H9 (cell line): ENCODE measurements at regions not wholly inside any gene's neighbourhood (a gene's known extent, or its start where the extent isn't known, plus 50 kb on each side); places are given as distances from the start of the nearest gene placed in this dataset.

Experiments
- DNase-seq: peaks from one replicate; pipeline ENCODE4 v3.0.0-alpha.2; 2017
- H2AFZ ChIP-seq: one replicate; pipeline ENCODE4 v1.6.1; 2013; ENCODE audit warnings: mild to moderate bottlenecking, low read length, control low read depth, moderate library complexity
- H2AK5ac ChIP-seq: 2 replicates; pipeline ENCODE4 v1.6.1; 2013; ENCODE audit warnings: low read length, control low read depth, mixed read lengths; ENCODE audit not compliant: insufficient read length
- H2BK120ac ChIP-seq: one replicate; pipeline ENCODE4 v1.6.1; 2013; ENCODE audit warnings: low read depth, mild to moderate bottlenecking, low read length, control low read depth, inconsistent platforms; ENCODE audit not compliant: poor library complexity, severe bottlenecking
- H2BK12ac ChIP-seq: 2 replicates; pipeline ENCODE4 v1.6.1; 2013; ENCODE audit warnings: low read length, control low read depth, mixed read lengths, low read depth; ENCODE audit not compliant: insufficient read length
- H2BK15ac ChIP-seq: 2 replicates; pipeline ENCODE4 v1.6.1; 2013; ENCODE audit warnings: low read depth, low read length, control low read depth
- H2BK20ac ChIP-seq: one replicate; pipeline ENCODE4 v1.6.1; 2013; ENCODE audit warnings: low read depth, mild to moderate bottlenecking, low read length, control low read depth, inconsistent platforms; ENCODE audit not compliant: poor library complexity, severe bottlenecking
- H2BK5ac ChIP-seq: 2 replicates; pipeline ENCODE4 v1.6.1; 2013; ENCODE audit warnings: low read length, control low read depth, mixed read lengths; ENCODE audit not compliant: insufficient read length
- H3K14ac ChIP-seq: 2 replicates; pipeline ENCODE4 v1.6.1; 2013; ENCODE audit warnings: low read length, control low read depth; ENCODE audit not compliant: insufficient read depth
- H3K18ac ChIP-seq: 2 replicates; pipeline ENCODE4 v1.6.1; 2013; ENCODE audit warnings: low read depth, mild to moderate bottlenecking, mixed read lengths, low read length, control low read depth; ENCODE audit not compliant: insufficient read length
- H3K23ac ChIP-seq: 2 replicates; pipeline ENCODE4 v1.6.1; 2013; ENCODE audit warnings: low read length, control low read depth, mixed read lengths, low read depth; ENCODE audit not compliant: insufficient read length
- H3K23me2 ChIP-seq: 2 replicates; pipeline ENCODE4 v1.6.1; 2013; ENCODE audit warnings: low read depth, mild to moderate bottlenecking, mixed read lengths, low read length, control low read depth; ENCODE audit not compliant: insufficient read length, poor library complexity, severe bottlenecking
- H3K27ac ChIP-seq: 2 replicates; pipeline ENCODE4 v1.5.1; 2013; ENCODE audit warnings: low read length, control low read depth, mixed read lengths, low read depth; ENCODE audit not compliant: insufficient read length
- H3K27me3 ChIP-seq: 2 replicates; pipeline ENCODE4 v1.6.1; 2013; ENCODE audit warnings: low read length, control low read depth, inconsistent platforms; ENCODE audit not compliant: insufficient read depth
- H3K4ac ChIP-seq: 2 replicates; pipeline ENCODE4 v1.6.1; 2013; ENCODE audit warnings: low read depth, mild to moderate bottlenecking, control low read depth, inconsistent platforms, low read length, moderate library complexity
- H3K4me1 ChIP-seq: 2 replicates; pipeline ENCODE4 v1.6.1; 2013; ENCODE audit warnings: low read length, control low read depth, inconsistent platforms; ENCODE audit not compliant: insufficient read depth
- H3K4me2 ChIP-seq: 2 replicates; pipeline ENCODE4 v1.6.1; 2013; ENCODE audit warnings: low read length, control low read depth, mixed read lengths; ENCODE audit not compliant: insufficient read length, insufficient read depth
- H3K56ac ChIP-seq: 2 replicates; pipeline ENCODE4 v1.6.1; 2013; ENCODE audit warnings: low read depth, mild to moderate bottlenecking, mixed read lengths, low read length, control low read depth; ENCODE audit not compliant: insufficient read length
- H3K79me1 ChIP-seq: 2 replicates; pipeline ENCODE4 v1.6.1; 2013; ENCODE audit warnings: low read depth, mild to moderate bottlenecking, moderate library complexity, low read length, control low read depth, inconsistent platforms; ENCODE audit not compliant: insufficient read depth, poor library complexity, severe bottlenecking
- H3K79me2 ChIP-seq: 2 replicates; pipeline ENCODE4 v1.6.1; 2013; ENCODE audit warnings: low read length, control low read depth, inconsistent platforms; ENCODE audit not compliant: insufficient read depth
- H3K9ac ChIP-seq: 2 replicates; pipeline ENCODE4 v1.6.1; 2013; ENCODE audit warnings: low read length, control low read depth, mixed read lengths; ENCODE audit not compliant: insufficient read length; ENCODE audit errors: extremely low read depth
- H3K9me3 ChIP-seq: one replicate; pipeline ENCODE4 v1.6.1; 2013; ENCODE audit warnings: low read depth, low read length, inconsistent platforms; ENCODE audit not compliant: control insufficient read depth
- H3T11ph ChIP-seq: one replicate; pipeline ENCODE4 v1.6.1; 2013; ENCODE audit warnings: mild to moderate bottlenecking, low read length, control low read depth, inconsistent platforms
- H4K20me1 ChIP-seq: one replicate; pipeline ENCODE4 v1.6.1; 2013; ENCODE audit not compliant: control insufficient read depth, insufficient read length, insufficient read depth
- H4K5ac ChIP-seq: 2 replicates; pipeline ENCODE4 v1.6.1; 2013; ENCODE audit warnings: low read depth, mild to moderate bottlenecking, mixed read lengths, low read length, control low read depth; ENCODE audit not compliant: insufficient read length
- H4K8ac ChIP-seq: replicated peaks from 2 replicates; pipeline ENCODE4 v1.6.1; 2013; ENCODE audit warnings: low read length, control low read depth, mixed read lengths, low read depth; ENCODE audit not compliant: insufficient read length
- H4K91ac ChIP-seq: 2 replicates; pipeline ENCODE4 v1.6.1; 2013; ENCODE audit warnings: low read depth, mild to moderate bottlenecking, moderate library complexity, mixed read lengths, low read length, control low read depth; ENCODE audit not compliant: insufficient read length
- H3K27ac Mint-ChIP-seq, 3 experiments: 2 replicates in 2 of 3; 3 replicates in 1 of 3; pipeline ENCODE4 v1.8.0; 2020 to 2021; ENCODE audit warnings: mixed read lengths in 3 of 3, mild to moderate bottlenecking in 1 of 3, moderate library complexity in 1 of 3
- H3K27me3 Mint-ChIP-seq: 2 replicates; pipeline ENCODE4 v1.8.0; 2021; ENCODE audit warnings: low read depth, mild to moderate bottlenecking, moderate library complexity, mixed read lengths
- H3K36me3 Mint-ChIP-seq, 3 experiments: 2 replicates in 2 of 3; 3 replicates in 1 of 3; pipeline ENCODE4 v1.8.0; 2020 to 2021; ENCODE audit warnings: low read depth in 3 of 3, mixed read lengths in 3 of 3; ENCODE audit not compliant: insufficient read depth in 1 of 3
- H3K4me1 Mint-ChIP-seq, 2 experiments: 2 replicates each; pipeline ENCODE4 v1.8.0; 2020; ENCODE audit warnings: mixed read lengths in 2 of 2
- H3K4me3 Mint-ChIP-seq, 2 experiments: 2 replicates in 1 of 2; 3 replicates in 1 of 2; pipeline ENCODE4 v1.8.0; 2020 to 2021; ENCODE audit warnings: mild to moderate bottlenecking in 2 of 2, mixed read lengths in 2 of 2, moderate library complexity in 1 of 2
- H3K9me3 Mint-ChIP-seq, 2 experiments: 2 replicates in 1 of 2; 3 replicates in 1 of 2; pipeline ENCODE4 v1.8.0; 2020; ENCODE audit warnings: mild to moderate bottlenecking in 2 of 2, mixed read lengths in 2 of 2, moderate library complexity in 1 of 2
- CTCF ChIP-seq: fragments of 200-600 bp; sonication (generic); conservative IDR thresholded peaks from 3 replicates; pipeline ENCODE4 v1.8.0; 2021; ENCODE audit warnings: antibody characterized with exemption, mild to moderate bottlenecking
- WGBS: extraction: QIAGEN DNeasy Blood & Tissue Kit; methylation state at CpG from one replicate; pipeline ENCODE4 v1.1.7; 2013; ENCODE audit warnings: missing lambda C conversion rate, low lambda C conversion rate, mixed read lengths; ENCODE audit not compliant: insufficient read length; ENCODE audit errors: extremely low coverage; 5-methylcytosine and 5-hydroxymethylcytosine counted together

GRCh38 chr7:81333536-81333935, 414.7 kb upstream of the SEMA3C start:
- H3K23me2 ChIP-seq = no peaks in the 10 kb centered on the region
- H3K36me3 Mint-ChIP-seq = no peaks in the 10 kb centered on the region
- no peak overlapping the region for H4K91ac ChIP-seq
- no peak overlapping the region for H2BK120ac ChIP-seq
- no peaks in the 10 kb centered on the region for H3K4me1 ChIP-seq
- no peaks in the 10 kb centered on the region for H3K79me2 ChIP-seq
- no peak for DNase-seq
- H4K20me1 ChIP-seq = no peaks in the 10 kb centered on the region
- no peaks in the 10 kb centered on the region for H3K9me3 ChIP-seq
- H3K4me3 Mint-ChIP-seq = no peak overlapping the region
- H2BK20ac ChIP-seq = no peak overlapping the region
- H3K27ac Mint-ChIP-seq = no peak overlapping the region
- no peaks in the 10 kb centered on the region for H3K4me1 Mint-ChIP-seq
- H3K56ac ChIP-seq = no peak overlapping the region
- WGBS = no CpG with 5 or more reads among the region's 13 CpGs
- H3K27me3 ChIP-seq = no peaks in the 10 kb centered on the region
- H3K9me3 Mint-ChIP-seq = no peaks in the 10 kb centered on the region
- no peak for TF ChIP-seq CTCF
- H2AK5ac ChIP-seq = no peak overlapping the region
- no peak overlapping the region for H4K5ac ChIP-seq
- H2BK15ac ChIP-seq = no peak overlapping the region
- no peaks in the 10 kb centered on the region for H3K27me3 Mint-ChIP-seq
- H3T11ph ChIP-seq = no peak overlapping the region
- H3K23ac ChIP-seq = no peak overlapping the region
- H2BK5ac ChIP-seq = no peak overlapping the region
- no peak overlapping the region for H3K18ac ChIP-seq
- H3K27ac ChIP-seq = no peak overlapping the region
- H3K4me2 ChIP-seq = no peak overlapping the region
- no peak overlapping the region for H4K8ac ChIP-seq
- no peak overlapping the region for H2BK12ac ChIP-seq
- no peak overlapping the region for H3K14ac ChIP-seq
- no peaks in the 10 kb centered on the region for H3K79me1 ChIP-seq
- no peak overlapping the region for H2AFZ ChIP-seq
- H3K4ac ChIP-seq = no peak overlapping the region
- H3K9ac ChIP-seq = no peak overlapping the region
